BJ (cell line): ENCODE measurements at regions not wholly inside any gene's neighbourhood (a gene's known extent, or its start where the extent isn't known, plus 50 kb on each side); places are given as distances from the start of the nearest gene placed in this dataset.
"Not testable (repeated sequence)": the region's sequence is repeated elsewhere in the genome, so short reads cannot be mapped to it uniquely, and the experiment has no call there.

Source experiments
- CTCF ChIA-PET: fragments of 350-600 bp; formaldehyde crosslinking; extraction: SDS; loops from one replicate; lab custom pipeline; 2021; ENCODE audit warnings: antibody characterized with exemption, inconsistent platforms; lab: Yijun Ruan, JAX
- POLR2A ChIA-PET: fragments of 300-600 bp; sonication (Branson Sonifier 250); formaldehyde crosslinking; extraction: SDS; loops from one replicate; lab custom pipeline; 2021; ENCODE audit warnings: antibody characterized with exemption; lab: Charles Lee
- DNase-seq: peaks from one replicate; pipeline ENCODE4 v3.0.0-alpha.2; 2011; ENCODE audit warnings: low read depth
- H3K27me3 ChIP-seq: 2 replicates; pipeline ENCODE4 v1.6.0; 2011; ENCODE audit warnings: low read length; ENCODE audit not compliant: control insufficient read depth, insufficient read depth
- H3K36me3 ChIP-seq: 2 replicates; pipeline ENCODE4 v1.5.1; 2011; ENCODE audit warnings: low read length; ENCODE audit not compliant: control insufficient read depth, insufficient read depth
- H3K4me3 ChIP-seq: 2 replicates; pipeline ENCODE4 v1.5.1; 2011; ENCODE audit warnings: low read depth, mild to moderate bottlenecking, control low read depth, low read length
- TF ChIP-seq, protein P1 (sequence below): IDR thresholded peaks from 2 replicates; pipeline ENCODE4 v1.5.1; 2011; ENCODE audit warnings: low read depth, mild to moderate bottlenecking, control low read depth, inconsistent platforms, low read length, moderate library complexity; ENCODE audit not compliant: insufficient read depth

DNA sequence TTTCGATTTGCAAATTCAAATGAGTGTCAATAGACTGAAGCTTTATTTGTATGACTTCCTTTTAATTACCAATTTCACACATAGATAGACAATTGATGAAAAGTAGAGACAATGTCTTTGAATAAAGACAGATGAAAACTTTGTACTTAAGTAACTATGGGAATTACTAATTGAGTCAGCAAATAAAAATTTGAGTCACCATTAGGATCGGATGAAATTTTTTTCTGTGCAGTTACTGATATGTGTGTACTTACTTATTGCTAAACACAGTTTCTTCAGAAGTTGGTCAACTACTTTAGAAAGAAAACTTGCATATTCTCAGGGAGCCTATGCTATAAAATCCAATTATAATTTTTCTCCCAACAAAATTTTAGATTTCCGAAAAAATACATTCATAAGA lies 224.9 kb upstream of the SLC16A7 start:
- DNase-seq: no peak
- CTCF ChIA-PET: no interaction called here

DNA sequence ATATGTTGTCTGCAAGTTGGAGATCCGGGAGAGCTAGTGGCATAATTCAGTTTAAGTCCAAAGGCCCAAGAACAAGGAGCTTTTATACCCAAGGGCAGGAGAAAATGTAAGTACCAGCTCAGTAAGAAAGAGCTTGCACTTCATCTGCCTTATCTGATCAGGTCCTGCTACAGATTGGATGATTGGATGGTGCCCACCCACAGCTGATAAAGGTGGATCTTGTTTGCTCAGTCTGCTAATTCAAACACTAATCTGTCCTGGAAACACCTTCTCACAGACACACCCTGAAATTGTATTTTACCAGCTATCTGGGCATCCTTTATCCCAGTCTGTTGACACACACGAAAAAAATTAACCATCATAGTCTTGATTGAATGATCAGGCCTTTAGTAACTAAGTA lies 230.7 kb upstream of the SLC16A7 start:
- Histone ChIP-seq H3K27me3 (no peaks in the 10 kb centered on the region), H3K36me3 (no peaks in the 10 kb centered on the region), H3K4me3 (no peak overlapping the region)
- DNase-seq: no peak
- TF ChIP-seq, protein P1, sequence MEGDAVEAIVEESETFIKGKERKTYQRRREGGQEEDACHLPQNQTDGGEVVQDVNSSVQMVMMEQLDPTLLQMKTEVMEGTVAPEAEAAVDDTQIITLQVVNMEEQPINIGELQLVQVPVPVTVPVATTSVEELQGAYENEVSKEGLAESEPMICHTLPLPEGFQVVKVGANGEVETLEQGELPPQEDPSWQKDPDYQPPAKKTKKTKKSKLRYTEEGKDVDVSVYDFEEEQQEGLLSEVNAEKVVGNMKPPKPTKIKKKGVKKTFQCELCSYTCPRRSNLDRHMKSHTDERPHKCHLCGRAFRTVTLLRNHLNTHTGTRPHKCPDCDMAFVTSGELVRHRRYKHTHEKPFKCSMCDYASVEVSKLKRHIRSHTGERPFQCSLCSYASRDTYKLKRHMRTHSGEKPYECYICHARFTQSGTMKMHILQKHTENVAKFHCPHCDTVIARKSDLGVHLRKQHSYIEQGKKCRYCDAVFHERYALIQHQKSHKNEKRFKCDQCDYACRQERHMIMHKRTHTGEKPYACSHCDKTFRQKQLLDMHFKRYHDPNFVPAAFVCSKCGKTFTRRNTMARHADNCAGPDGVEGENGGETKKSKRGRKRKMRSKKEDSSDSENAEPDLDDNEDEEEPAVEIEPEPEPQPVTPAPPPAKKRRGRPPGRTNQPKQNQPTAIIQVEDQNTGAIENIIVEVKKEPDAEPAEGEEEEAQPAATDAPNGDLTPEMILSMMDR: no peak
- ChIA-PET CTCF (interaction anchor here (1.0 kb wide), 1 partner anchor 21 kb away, joined by 3 read pairs; no protein-coding TSS in a partner anchor), POLR2A (no interaction called here)

More for the DNA sequence above, 224.9 kb upstream of the SLC16A7 start:
- TF ChIP-seq, protein P1: no peak
- Histone ChIP-seq H3K27me3 (no peaks in the 10 kb centered on the region), H3K4me3 (no peak overlapping the region), H3K36me3 (no peaks in the 10 kb centered on the region)
- POLR2A ChIA-PET: no interaction called here

DNA sequence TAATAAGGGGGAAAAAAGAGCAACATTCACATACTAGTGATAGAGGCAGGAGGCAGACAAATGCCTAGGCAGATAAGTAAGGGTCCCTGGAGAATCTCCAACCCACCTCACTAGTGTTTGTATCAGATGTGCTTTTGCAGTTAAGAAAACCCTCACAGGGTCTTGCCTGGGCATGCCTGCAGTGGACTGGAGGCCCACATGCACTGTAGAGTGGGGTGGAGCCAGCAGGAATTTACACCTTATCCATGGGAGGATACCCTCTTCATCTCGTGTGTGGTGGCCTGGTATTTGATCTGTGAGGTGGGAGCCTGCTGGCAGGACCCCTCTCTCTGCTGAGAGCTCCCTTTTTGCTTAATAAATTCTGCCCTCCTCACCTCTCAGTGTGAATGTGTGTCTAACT lies 238.0 kb upstream of the SLC16A7 start:
- POLR2A ChIA-PET: no interaction called here
- TF ChIP-seq, protein P1: no peak
- H3K27me3 ChIP-seq: no peaks in the 10 kb centered on the region
- no peaks in the 10 kb centered on the region for H3K36me3 ChIP-seq
- CTCF ChIA-PET: no interaction called here
- H3K4me3 ChIP-seq: no peak overlapping the region
- DNase-seq: no peak

DNA sequence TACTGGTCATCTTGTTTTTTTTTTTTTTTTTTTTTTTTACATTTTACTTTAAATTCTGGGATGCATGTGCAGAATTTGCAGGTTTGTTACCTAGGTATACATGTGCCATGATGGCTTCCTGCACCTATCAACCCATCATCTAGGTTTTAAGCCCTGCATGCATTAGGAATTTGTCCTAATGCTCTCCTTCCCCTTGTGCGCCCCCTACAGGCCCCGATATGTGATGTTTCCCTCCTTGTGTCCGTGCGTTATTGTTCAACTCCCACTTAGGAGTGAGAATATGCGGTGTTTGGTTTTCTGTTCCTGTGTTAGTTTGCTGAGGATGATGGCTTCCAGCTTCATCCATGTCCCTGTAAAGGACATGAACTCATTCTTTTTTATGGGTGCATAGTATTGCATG lies 249.6 kb upstream of the SLC16A7 start:
- TF ChIP-seq, protein P1: peak; percentile 28
- DNase-seq, POLR2A ChIA-PET, H3K27me3 ChIP-seq, H3K4me3 ChIP-seq, H3K36me3 ChIP-seq, CTCF ChIA-PET: not testable (repeated sequence)

DNA sequence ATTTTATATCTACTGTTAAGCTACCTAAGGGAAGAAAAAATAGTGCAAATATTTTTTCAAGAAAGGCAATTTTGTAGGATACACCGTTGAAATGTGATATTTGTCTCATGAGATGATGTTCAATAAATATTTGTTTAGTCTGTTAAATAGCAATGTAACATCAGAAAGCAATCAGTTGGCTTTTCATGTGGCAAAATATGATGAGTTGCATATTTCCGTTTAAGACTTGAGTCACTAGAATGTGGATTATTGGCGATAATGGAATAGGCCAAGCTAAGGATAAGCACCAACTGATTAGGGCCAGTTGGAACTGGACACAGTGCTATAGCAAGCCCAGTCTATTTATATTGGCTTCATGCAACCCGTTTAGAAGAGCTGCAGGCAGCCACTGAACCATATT lies 250.4 kb upstream of the SLC16A7 start:
- no peak for DNase-seq
- POLR2A ChIA-PET: no interaction called here
- TF ChIP-seq, protein P1: no peak
- H3K36me3 ChIP-seq: no peaks in the 10 kb centered on the region
- no peaks in the 10 kb centered on the region for H3K27me3 ChIP-seq
- H3K4me3 ChIP-seq: no peak overlapping the region
- CTCF ChIA-PET: no interaction called here
